ENCODE measurements at regions not wholly inside any gene's neighbourhood (a gene's known extent, or its start where the extent isn't known, plus 50 kb on each side); places are given as distances from the start of the nearest gene placed in this dataset.

DNA sequence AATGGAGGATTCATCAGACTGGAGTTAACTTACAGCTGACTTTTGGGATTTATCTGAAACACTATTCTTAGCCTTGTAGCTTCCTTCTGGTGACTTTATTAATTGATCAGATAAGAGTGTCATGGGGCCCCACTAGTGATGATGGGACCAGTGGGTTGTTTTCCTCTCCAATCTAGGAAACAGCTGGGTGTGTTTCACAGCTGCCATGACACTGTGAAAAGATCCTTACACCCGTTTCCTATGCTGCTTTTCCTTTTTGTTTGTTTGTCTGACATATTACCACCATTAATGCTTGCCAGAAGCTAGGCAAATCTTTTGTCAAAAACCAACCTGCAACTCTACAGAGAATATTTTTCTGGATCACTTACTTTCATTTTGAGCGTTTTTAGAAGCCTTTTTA lies 86.2 kb downstream of the ZBTB18 start:
- no peak for TF ChIP-seq POLR2A (IDR thresholded peaks at IDR 0.05)
- TF ChIP-seq CTCF (IDR thresholded peaks at IDR 0.05) = no peak
- no peak for TF ChIP-seq EP300 (IDR thresholded peaks at IDR 0.05)

All from ovary (tissue), 3 donors.